ENCODE measurements at regions not wholly inside any gene's neighbourhood (a gene's known extent, or its start where the extent isn't known, plus 50 kb on each side); places are given as distances from the start of the nearest gene placed in this dataset.

GRCh38 chr4:30362436-30362835 is 357.7 kb upstream of the PCDH7 start:
- no peak for DNase-seq
- POLR2A ChIA-PET (ENCODE audit: partially characterized antibody), result no interaction called here
- Mint-ChIP-seq H3K9me3 (peaks cover 0 to 20% (median 11%) of the 10 kb centered on the region in 8 donors), H3K4me3 (no peak overlapping the region), H3K36me3 (no peaks in the 10 kb centered on the region), H3K27ac (no peak overlapping the region), H3K27me3 (no peaks in the 10 kb centered on the region), H3K4me1 (no peaks in the 10 kb centered on the region)
- H3K27me3 ChIP-seq (ENCODE audit: insufficient read depth, low read length), result no peaks in the 10 kb centered on the region
- H3K9me3 ChIP-seq (ENCODE audit: control insufficient read depth in 1 of 2, low read length in 2 of 2), result peaks cover 0 to 5% of the 10 kb centered on the region in 2 donors
- intact Hi-C loops (cut with micrococcal nuclease), result no loop called here
- CTCF ChIA-PET (ENCODE audit: partially characterized antibody), result no interaction called here
- H3K27ac ChIP-seq (ENCODE audit: low read depth, low read length), result no peak overlapping the region
- H3K36me3 ChIP-seq (ENCODE audit: insufficient read depth, low read length), result no peaks in the 10 kb centered on the region
- no peaks in the 10 kb centered on the region for H3K4me1 ChIP-seq (ENCODE audit: insufficient read depth, low read length)
- no peak overlapping the region for H3K4me3 ChIP-seq (ENCODE audit: low read length in 2 of 2)

GRCh38 chr4:30370105-30370504 is 350.1 kb upstream of the PCDH7 start:
- peaks cover 0 to 14% (median 6%) of the 10 kb centered on the region in 8 donors for H3K9me3 Mint-ChIP-seq
- no peak for DNase-seq
- H3K36me3 Mint-ChIP-seq, result no peaks in the 10 kb centered on the region
- POLR2A ChIA-PET (ENCODE audit: partially characterized antibody), result no interaction called here
- no peaks in the 10 kb centered on the region for H3K4me1 ChIP-seq (ENCODE audit: insufficient read depth, low read length)
- H3K36me3 ChIP-seq (ENCODE audit: insufficient read depth, low read length), result no peaks in the 10 kb centered on the region
- no peak overlapping the region for H3K27ac ChIP-seq (ENCODE audit: low read depth, low read length)
- no peaks in the 10 kb centered on the region for H3K9me3 ChIP-seq (ENCODE audit: control insufficient read depth in 1 of 2, low read length in 2 of 2)
- no peak overlapping the region for H3K4me3 Mint-ChIP-seq
- H3K4me1 Mint-ChIP-seq, result no peaks in the 10 kb centered on the region
- CTCF ChIA-PET (ENCODE audit: partially characterized antibody), result no interaction called here
- intact Hi-C loops (cut with micrococcal nuclease), result no loop called here
- no peaks in the 10 kb centered on the region for H3K27me3 Mint-ChIP-seq
- no peak overlapping the region for H3K27ac Mint-ChIP-seq
- H3K27me3 ChIP-seq (ENCODE audit: insufficient read depth, low read length), result no peaks in the 10 kb centered on the region
- no peak overlapping the region for H3K4me3 ChIP-seq (ENCODE audit: low read length in 2 of 2)

- intact Hi-C loops (cut with micrococcal nuclease), result no loop called here
- ChIA-PET CTCF (ENCODE audit: partially characterized antibody) (no interaction called here), POLR2A (ENCODE audit: partially characterized antibody) (no interaction called here)
These were observed 339.7 kb upstream of the PCDH7 start for GRCh38 chr4:30380404-30380998.

GRCh38 chr4:30385650-30386049 is 334.5 kb upstream of the PCDH7 start:
- no peaks in the 10 kb centered on the region for H3K27me3 Mint-ChIP-seq
- intact Hi-C loops (cut with micrococcal nuclease), result no loop called here
- ChIA-PET POLR2A (ENCODE audit: partially characterized antibody) (no interaction called here), CTCF (ENCODE audit: partially characterized antibody) (no interaction called here)
- H3K4me3 Mint-ChIP-seq, result peak overlapping the region in 1 of 8 donors; percentile 39
- H3K4me1 Mint-ChIP-seq, result no peaks in the 10 kb centered on the region
- no peaks in the 10 kb centered on the region for H3K36me3 Mint-ChIP-seq
- H3K27ac Mint-ChIP-seq, result no peak overlapping the region
- Histone ChIP-seq H3K9me3 (ENCODE audit: control insufficient read depth in 1 of 2, low read length in 2 of 2) (no peaks in the 10 kb centered on the region), H3K4me1 (ENCODE audit: insufficient read depth, low read length) (no peaks in the 10 kb centered on the region), H3K36me3 (ENCODE audit: insufficient read depth, low read length) (no peaks in the 10 kb centered on the region), H3K27ac (ENCODE audit: low read depth, low read length) (no peak overlapping the region), H3K4me3 (ENCODE audit: low read length in 2 of 2) (no peak overlapping the region), H3K27me3 (ENCODE audit: insufficient read depth, low read length) (no peaks in the 10 kb centered on the region)
- peaks cover 0 to 17% (median 6%) of the 10 kb centered on the region in 8 donors for H3K9me3 Mint-ChIP-seq
- no peak for DNase-seq

More at GRCh38 chr4:30380404-30380998, 339.7 kb upstream of the PCDH7 start:
- no peak overlapping the region for H3K4me3 ChIP-seq (ENCODE audit: low read length in 2 of 2)
- H3K27ac ChIP-seq (ENCODE audit: low read depth, low read length), result no peak overlapping the region
- DNase-seq, result peak in 1 of 5 donors; percentile 31
- Mint-ChIP-seq H3K4me1 (no peaks in the 10 kb centered on the region), H3K27ac (no peak overlapping the region), H3K36me3 (no peaks in the 10 kb centered on the region), H3K4me3 (no peak overlapping the region), H3K9me3 (peaks cover 0 to 27% (median 14%) of the 10 kb centered on the region in 8 donors), H3K27me3 (no peaks in the 10 kb centered on the region)
- no peaks in the 10 kb centered on the region for H3K9me3 ChIP-seq (ENCODE audit: control insufficient read depth in 1 of 2, low read length in 2 of 2)
- no peaks in the 10 kb centered on the region for H3K27me3 ChIP-seq (ENCODE audit: insufficient read depth, low read length)
- no peaks in the 10 kb centered on the region for H3K36me3 ChIP-seq (ENCODE audit: insufficient read depth, low read length)
- no peaks in the 10 kb centered on the region for H3K4me1 ChIP-seq (ENCODE audit: insufficient read depth, low read length)

- POLR2A ChIA-PET (ENCODE audit: partially characterized antibody), result no interaction called here
- H3K36me3 Mint-ChIP-seq, result no peaks in the 10 kb centered on the region
These were observed 333.8 kb upstream of the PCDH7 start for GRCh38 chr4:30386266-30386895.

GRCh38 chr4:30395902-30396301 is 324.3 kb upstream of the PCDH7 start:
- H3K27ac ChIP-seq (ENCODE audit: low read depth, low read length), result no peak overlapping the region
- no peak overlapping the region for H3K27ac Mint-ChIP-seq
- intact Hi-C loops (cut with micrococcal nuclease), result no loop called here
- H3K36me3 Mint-ChIP-seq, result no peaks in the 10 kb centered on the region
- DNase-seq, result no peak
- ChIA-PET POLR2A (ENCODE audit: partially characterized antibody) (no interaction called here), CTCF (ENCODE audit: partially characterized antibody) (no interaction called here)
- no peaks in the 10 kb centered on the region for H3K4me1 Mint-ChIP-seq
- no peaks in the 10 kb centered on the region for H3K36me3 ChIP-seq (ENCODE audit: insufficient read depth, low read length)
- H3K4me3 ChIP-seq (ENCODE audit: low read length in 2 of 2), result no peak overlapping the region
- H3K27me3 ChIP-seq (ENCODE audit: insufficient read depth, low read length), result no peaks in the 10 kb centered on the region
- no peaks in the 10 kb centered on the region for H3K9me3 ChIP-seq (ENCODE audit: control insufficient read depth in 1 of 2, low read length in 2 of 2)
- peaks cover 6 to 27% (median 15%) of the 10 kb centered on the region in 8 donors for H3K9me3 Mint-ChIP-seq
- H3K4me1 ChIP-seq (ENCODE audit: insufficient read depth, low read length), result no peaks in the 10 kb centered on the region
- no peak overlapping the region for H3K4me3 Mint-ChIP-seq
- H3K27me3 Mint-ChIP-seq, result no peaks in the 10 kb centered on the region

More at GRCh38 chr4:30386266-30386895, 333.8 kb upstream of the PCDH7 start:
- H3K4me1 Mint-ChIP-seq, result no peaks in the 10 kb centered on the region
- Histone ChIP-seq H3K27me3 (ENCODE audit: insufficient read depth, low read length) (no peaks in the 10 kb centered on the region), H3K27ac (ENCODE audit: low read depth, low read length) (no peak overlapping the region), H3K4me1 (ENCODE audit: insufficient read depth, low read length) (no peaks in the 10 kb centered on the region), H3K9me3 (ENCODE audit: control insufficient read depth in 1 of 2, low read length in 2 of 2) (no peaks in the 10 kb centered on the region), H3K4me3 (ENCODE audit: low read length in 2 of 2) (no peak overlapping the region), H3K36me3 (ENCODE audit: insufficient read depth, low read length) (no peaks in the 10 kb centered on the region)
- H3K27me3 Mint-ChIP-seq, result no peaks in the 10 kb centered on the region
- H3K4me3 Mint-ChIP-seq, result no peak overlapping the region
- intact Hi-C loops (cut with micrococcal nuclease), result no loop called here
- H3K9me3 Mint-ChIP-seq, result peaks cover 0 to 17% (median 6%) of the 10 kb centered on the region in 8 donors
- no peak overlapping the region for H3K27ac Mint-ChIP-seq
- CTCF ChIA-PET (ENCODE audit: partially characterized antibody), result no interaction called here
- no peak for DNase-seq

- H3K27me3 Mint-ChIP-seq, result no peaks in the 10 kb centered on the region
- H3K27ac Mint-ChIP-seq, result no peak overlapping the region
- H3K9me3 Mint-ChIP-seq, result peaks cover 6 to 27% (median 15%) of the 10 kb centered on the region in 8 donors
- Histone ChIP-seq H3K4me1 (ENCODE audit: insufficient read depth, low read length) (no peaks in the 10 kb centered on the region), H3K9me3 (ENCODE audit: control insufficient read depth in 1 of 2, low read length in 2 of 2) (no peaks in the 10 kb centered on the region), H3K27ac (ENCODE audit: low read depth, low read length) (no peak overlapping the region), H3K4me3 (ENCODE audit: low read length in 2 of 2) (no peak overlapping the region), H3K36me3 (ENCODE audit: insufficient read depth, low read length) (no peaks in the 10 kb centered on the region), H3K27me3 (ENCODE audit: insufficient read depth, low read length) (no peaks in the 10 kb centered on the region)
- H3K4me3 Mint-ChIP-seq, result no peak overlapping the region
- no peaks in the 10 kb centered on the region for H3K36me3 Mint-ChIP-seq
- no peak for DNase-seq
- intact Hi-C loops (cut with micrococcal nuclease), result no loop called here
- ChIA-PET POLR2A (ENCODE audit: partially characterized antibody) (no interaction called here), CTCF (ENCODE audit: partially characterized antibody) (no interaction called here)
- no peaks in the 10 kb centered on the region for H3K4me1 Mint-ChIP-seq
These were observed 323.2 kb upstream of the PCDH7 start for GRCh38 chr4:30396772-30397475.

Data from CD4-positive, alpha-beta memory T cell (primary cell).